Mesendoderm (in vitro differentiated cells): ENCODE measurements at regions not wholly inside any gene's neighbourhood (a gene's known extent, or its start where the extent isn't known, plus 50 kb on each side); places are given as distances from the start of the nearest gene placed in this dataset.

Source experiments
- DNase-seq: peaks from one replicate; pipeline ENCODE4 v3.0.0; 2013
- H2AK5ac ChIP-seq: 2 replicates; pipeline ENCODE4 v1.6.1; 2013; ENCODE audit warnings: low read length, inconsistent platforms
- H2BK120ac ChIP-seq: 2 replicates; pipeline ENCODE4 v1.6.1; 2013; ENCODE audit warnings: low read depth, mild to moderate bottlenecking, low read length, moderate library complexity, mixed read lengths
- H2BK15ac ChIP-seq: replicated peaks from 2 replicates; pipeline ENCODE4 v1.6.1; 2013; ENCODE audit warnings: low read depth, mild to moderate bottlenecking, moderate library complexity
- H2BK5ac ChIP-seq: 2 replicates; pipeline ENCODE4 v1.6.1; 2013; ENCODE audit warnings: low read length, inconsistent platforms
- H3K18ac ChIP-seq: 2 replicates; pipeline ENCODE4 v1.6.1; 2013; ENCODE audit warnings: mild to moderate bottlenecking, low read length, mixed read lengths
- H3K23ac ChIP-seq: one replicate; pipeline ENCODE4 v1.6.1; 2013; ENCODE audit warnings: low read length
- H3K27ac ChIP-seq: 2 replicates; pipeline ENCODE4 v1.5.1; 2013; ENCODE audit warnings: low read depth, mild to moderate bottlenecking, inconsistent platforms, low read length, moderate library complexity
- H3K27me3 ChIP-seq: 2 replicates; pipeline ENCODE4 v1.6.1; 2013; ENCODE audit warnings: low read length, control low read depth, mild to moderate bottlenecking, inconsistent platforms; ENCODE audit not compliant: insufficient read depth, poor library complexity
- H3K36me3 ChIP-seq: 2 replicates; pipeline ENCODE4 v1.6.1; 2013; ENCODE audit warnings: low read length, inconsistent platforms; ENCODE audit not compliant: control insufficient read depth, insufficient read depth
- H3K4ac ChIP-seq: one replicate; pipeline ENCODE4 v1.6.1; 2013; ENCODE audit warnings: low read depth, mild to moderate bottlenecking, low read length, moderate library complexity
- H3K4me1 ChIP-seq: 2 replicates; pipeline ENCODE4 v1.6.1; 2013; ENCODE audit warnings: low read depth, low read length, inconsistent platforms; ENCODE audit not compliant: control insufficient read depth
- H3K4me2 ChIP-seq: 2 replicates; pipeline ENCODE4 v1.6.1; 2013; ENCODE audit warnings: low read length
- H3K4me3 ChIP-seq: 2 replicates; pipeline ENCODE4 v1.5.1; 2013; ENCODE audit warnings: mild to moderate bottlenecking, low read length
- H3K56ac ChIP-seq: one replicate; pipeline ENCODE4 v1.6.1; 2013; ENCODE audit warnings: low read length
- H3K79me1 ChIP-seq: 2 replicates; pipeline ENCODE4 v1.6.1; 2013; ENCODE audit warnings: low read length, inconsistent platforms
- H3K79me2 ChIP-seq: 2 replicates; pipeline ENCODE4 v1.6.1; 2013; ENCODE audit warnings: mild to moderate bottlenecking, low read length; ENCODE audit not compliant: control insufficient read depth, insufficient read depth
- H3K9ac ChIP-seq: 2 replicates; pipeline ENCODE4 v1.6.1; 2013; ENCODE audit warnings: low read length, inconsistent platforms
- H4K5ac ChIP-seq: one replicate; pipeline ENCODE4 v1.6.1; 2013; ENCODE audit warnings: low read length
- H4K8ac ChIP-seq: one replicate; pipeline ENCODE4 v1.6.1; 2013; ENCODE audit warnings: low read depth, mild to moderate bottlenecking, control low read depth, low read length, moderate library complexity
- WGBS: extraction: QIAGEN DNeasy Blood & Tissue Kit; methylation state at CpG from one replicate; pipeline ENCODE4 v1.1.7; 2013; ENCODE audit warnings: low lambda C conversion rate, missing lambda C conversion rate; ENCODE audit not compliant: insufficient coverage; ENCODE audit errors: extremely low coverage; 5-methylcytosine and 5-hydroxymethylcytosine counted together

DNA sequence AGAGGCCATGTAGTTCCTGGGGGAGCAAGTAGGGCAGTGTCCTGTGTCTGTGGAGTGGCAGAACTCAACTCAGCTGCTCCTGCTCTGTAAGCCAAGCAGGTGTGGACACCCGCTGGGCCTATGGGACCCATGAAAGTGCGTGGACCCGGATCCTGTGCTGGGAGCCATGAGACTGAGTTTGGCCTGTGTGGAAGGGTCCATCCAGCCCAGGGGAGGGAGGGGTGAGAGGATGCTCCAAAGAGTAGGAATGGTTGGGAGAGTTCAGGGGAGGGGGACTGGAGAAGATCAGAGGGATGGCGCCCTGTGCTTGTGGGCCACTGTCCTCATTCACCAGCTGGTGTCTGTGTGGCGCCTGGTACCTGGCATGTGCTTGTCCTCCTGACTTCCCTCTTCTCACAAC lies 226.4 kb upstream of the HS6ST1 start:
- no CpG with 5 or more reads among the region's 5 CpGs for WGBS
- H2BK5ac ChIP-seq = no peak overlapping the region

DNA sequence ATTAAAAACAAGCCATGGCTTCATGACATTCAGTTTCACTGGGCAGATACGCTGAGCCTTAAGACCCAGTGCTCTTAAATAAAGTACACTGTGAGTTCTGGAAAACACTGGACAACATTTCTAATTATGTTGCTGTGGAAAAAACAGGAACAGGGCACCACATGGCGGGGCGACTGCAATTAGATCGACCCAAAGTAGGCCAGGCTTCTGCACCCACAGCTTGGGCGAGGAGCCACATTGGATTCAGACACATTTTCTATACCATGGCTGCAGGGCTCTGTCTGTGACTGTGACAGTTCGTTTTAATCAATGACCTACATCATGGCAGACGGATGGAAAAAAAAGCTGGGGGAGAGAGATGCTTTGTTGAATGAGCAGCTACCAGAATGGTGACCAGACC lies 227.2 kb upstream of the HS6ST1 start:
- Histone ChIP-seq H4K5ac (no peak overlapping the region), H4K8ac (no peak overlapping the region), H3K79me1 (no peaks in the 10 kb centered on the region), H3K4me2 (no peak overlapping the region), H2BK120ac (no peak overlapping the region), H2AK5ac (no peak overlapping the region), H2BK15ac (no peak overlapping the region), H3K27me3 (no peaks in the 10 kb centered on the region), H3K23ac (no peak overlapping the region), H3K27ac (no peak overlapping the region), H3K36me3 (no peaks in the 10 kb centered on the region), H3K9ac (no peak overlapping the region), H2BK5ac (no peak overlapping the region), H3K4me1 (peaks cover 3% of the 10 kb centered on the region), H3K79me2 (no peaks in the 10 kb centered on the region), H3K4ac (no peak overlapping the region), H3K56ac (no peak overlapping the region), H3K18ac (no peak overlapping the region), H3K4me3 (no peak overlapping the region)
- DNase-seq = no peak
- WGBS = no CpG with 5 or more reads among the region's 7 CpGs

More for the DNA sequence above, 226.4 kb upstream of the HS6ST1 start:
- Histone ChIP-seq H3K4me3 (no peak overlapping the region), H4K8ac (no peak overlapping the region), H3K36me3 (no peaks in the 10 kb centered on the region), H3K79me1 (no peaks in the 10 kb centered on the region), H4K5ac (no peak overlapping the region), H3K79me2 (no peaks in the 10 kb centered on the region), H3K4me2 (no peak overlapping the region), H2BK15ac (no peak overlapping the region), H2AK5ac (no peak overlapping the region), H2BK120ac (no peak overlapping the region), H3K27me3 (no peaks in the 10 kb centered on the region), H3K23ac (no peak overlapping the region), H3K56ac (no peak overlapping the region), H3K4ac (no peak overlapping the region), H3K4me1 (peaks cover 3% of the 10 kb centered on the region), H3K27ac (no peak overlapping the region), H3K9ac (no peak overlapping the region), H3K18ac (no peak overlapping the region)
- no peak for DNase-seq

DNA sequence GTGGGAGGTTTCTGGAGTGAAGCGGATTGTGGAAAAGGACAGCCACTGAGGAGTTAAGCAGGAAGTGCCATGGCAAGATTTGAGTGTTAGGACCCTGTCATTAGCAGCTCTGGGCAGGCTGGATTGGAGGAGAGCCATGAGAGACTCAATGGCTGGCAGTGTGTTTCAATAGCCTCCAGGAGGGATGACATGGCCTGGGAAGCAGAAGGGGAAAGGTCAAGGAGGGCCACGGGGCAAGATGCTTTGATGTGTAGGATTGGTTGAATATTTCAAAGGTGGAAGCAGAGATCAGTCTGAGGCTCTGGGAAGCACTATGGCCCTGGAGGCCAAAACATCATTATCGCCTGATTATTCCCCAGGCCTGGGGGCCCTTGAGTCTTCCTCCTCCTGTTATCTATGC lies 229.0 kb upstream of the HS6ST1 start:
- no peaks in the 10 kb centered on the region for H3K36me3 ChIP-seq
- H2BK120ac ChIP-seq = no peak overlapping the region
- no peak overlapping the region for H3K23ac ChIP-seq
- H3K79me2 ChIP-seq = no peaks in the 10 kb centered on the region
- no peak overlapping the region for H3K56ac ChIP-seq
- no peak overlapping the region for H3K18ac ChIP-seq
- H3K27me3 ChIP-seq = no peaks in the 10 kb centered on the region
- H4K5ac ChIP-seq = no peak overlapping the region
- no peak overlapping the region for H3K9ac ChIP-seq
- H2AK5ac ChIP-seq = no peak overlapping the region
- no peak overlapping the region for H4K8ac ChIP-seq
- DNase-seq = peak; percentile 75
- H3K4ac ChIP-seq = no peak overlapping the region
- H3K4me2 ChIP-seq = no peak overlapping the region
- H3K4me3 ChIP-seq = no peak overlapping the region
- H3K4me1 ChIP-seq = peaks cover 3% of the 10 kb centered on the region
- no peak overlapping the region for H2BK15ac ChIP-seq
- H2BK5ac ChIP-seq = no peak overlapping the region
- no peak overlapping the region for H3K27ac ChIP-seq
- no CpG with 5 or more reads among the region's 3 CpGs for WGBS
- no peaks in the 10 kb centered on the region for H3K79me1 ChIP-seq

- Histone ChIP-seq H3K27ac (no peak overlapping the region), H4K8ac (no peak overlapping the region), H3K18ac (no peak overlapping the region), H2AK5ac (no peak overlapping the region), H2BK15ac (no peak overlapping the region), H4K5ac (no peak overlapping the region), H2BK120ac (no peak overlapping the region), H3K79me2 (no peaks in the 10 kb centered on the region), H3K4me1 (peaks cover 2% of the 10 kb centered on the region), H3K79me1 (no peaks in the 10 kb centered on the region), H3K4me2 (no peak overlapping the region), H3K27me3 (no peaks in the 10 kb centered on the region), H2BK5ac (no peak overlapping the region), H3K9ac (no peak overlapping the region), H3K4ac (no peak overlapping the region), H3K36me3 (no peaks in the 10 kb centered on the region), H3K23ac (no peak overlapping the region), H3K4me3 (no peak overlapping the region), H3K56ac (peak overlapping the region; percentile 38)
- no CpG with 5 or more reads among the region's 9 CpGs for WGBS
- no peak for DNase-seq
Measured at GRCh38 chr2:128548461-128548891, 229.8 kb upstream of the HS6ST1 start.

DNA sequence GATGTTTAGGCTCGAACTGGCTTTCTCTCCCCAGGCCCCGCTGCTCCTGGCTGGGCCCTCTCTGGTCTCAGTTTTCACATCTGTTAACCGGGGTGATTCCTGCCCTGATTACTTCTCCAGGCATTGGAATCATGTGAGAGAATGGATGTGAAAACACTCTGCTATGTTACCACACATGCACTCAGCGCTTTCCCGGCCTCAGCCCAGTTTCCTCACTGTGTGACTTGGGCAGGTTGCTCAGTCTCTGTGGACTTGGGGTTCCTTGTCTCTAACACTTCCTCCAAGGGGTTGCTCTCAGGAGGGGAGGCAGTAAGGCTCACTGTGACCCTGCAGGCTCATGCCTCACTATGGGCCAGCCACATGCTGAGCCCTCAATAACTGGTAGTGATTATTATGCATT lies 230.4 kb upstream of the HS6ST1 start:
- no peaks in the 10 kb centered on the region for H3K36me3 ChIP-seq
- no peak overlapping the region for H4K5ac ChIP-seq
- peaks cover 2% of the 10 kb centered on the region for H3K4me1 ChIP-seq
- no peak overlapping the region for H2BK120ac ChIP-seq
- no peak overlapping the region for H3K56ac ChIP-seq
- H2AK5ac ChIP-seq = no peak overlapping the region
- no peak overlapping the region for H3K4ac ChIP-seq
- no peak overlapping the region for H3K23ac ChIP-seq
- no peak overlapping the region for H3K27ac ChIP-seq
- H2BK5ac ChIP-seq = no peak overlapping the region
- H3K18ac ChIP-seq = no peak overlapping the region
- no peak overlapping the region for H2BK15ac ChIP-seq
- no peaks in the 10 kb centered on the region for H3K27me3 ChIP-seq
- H3K4me2 ChIP-seq = no peak overlapping the region
- no peak for DNase-seq
- H3K79me1 ChIP-seq = no peaks in the 10 kb centered on the region
- H3K79me2 ChIP-seq = no peaks in the 10 kb centered on the region
- no peak overlapping the region for H3K4me3 ChIP-seq
- no peak overlapping the region for H4K8ac ChIP-seq
- WGBS = no CpG with 5 or more reads among the region's 5 CpGs
- no peak overlapping the region for H3K9ac ChIP-seq

- Histone ChIP-seq H2AK5ac (no peak overlapping the region), H2BK5ac (no peak overlapping the region), H3K27ac (no peak overlapping the region), H3K4me3 (no peak overlapping the region), H3K23ac (no peak overlapping the region), H3K79me1 (no peaks in the 10 kb centered on the region), H3K27me3 (no peaks in the 10 kb centered on the region), H3K4me2 (no peak overlapping the region), H3K36me3 (no peaks in the 10 kb centered on the region), H3K9ac (no peak overlapping the region), H3K4me1 (peaks cover 2% of the 10 kb centered on the region), H3K79me2 (no peaks in the 10 kb centered on the region), H2BK120ac (peak overlapping the region; percentile 33), H3K56ac (no peak overlapping the region), H4K8ac (no peak overlapping the region), H3K18ac (no peak overlapping the region), H2BK15ac (no peak overlapping the region), H4K5ac (no peak overlapping the region), H3K4ac (peak overlapping the region; percentile 28)
- no CpG with 5 or more reads among the region's 11 CpGs for WGBS
- no peak for DNase-seq
Measured at GRCh38 chr2:128549646-128550260, 231.1 kb upstream of the HS6ST1 start.
